ENCODE measurements at regions not wholly inside any gene's neighbourhood (a gene's known extent, or its start where the extent isn't known, plus 50 kb on each side); places are given as distances from the start of the nearest gene placed in this dataset.

GRCh38 chr6:44022671-44023352 is 104.4 kb downstream of the MRPL14 start:
- TF ChIP-seq CTCF (IDR thresholded peaks at IDR 0.05) (no peak), POLR2AphosphoS5 (IDR thresholded peaks at IDR 0.05; ENCODE audit: low read depth, low read length) (no peak), REST (IDR thresholded peaks at IDR 0.05; ENCODE audit: insufficient read depth in 1 of 2, low read depth in 2 of 2, low read length in 1 of 2) (no peak)

All from Panc1 (cell line).